ENCODE measurements at regions not wholly inside any gene's neighbourhood (a gene's known extent, or its start where the extent isn't known, plus 50 kb on each side); places are given as distances from the start of the nearest gene placed in this dataset.
"Not testable (repeated sequence)": the region's sequence is repeated elsewhere in the genome, so short reads cannot be mapped to it uniquely, and the experiment has no call there.

DNA sequence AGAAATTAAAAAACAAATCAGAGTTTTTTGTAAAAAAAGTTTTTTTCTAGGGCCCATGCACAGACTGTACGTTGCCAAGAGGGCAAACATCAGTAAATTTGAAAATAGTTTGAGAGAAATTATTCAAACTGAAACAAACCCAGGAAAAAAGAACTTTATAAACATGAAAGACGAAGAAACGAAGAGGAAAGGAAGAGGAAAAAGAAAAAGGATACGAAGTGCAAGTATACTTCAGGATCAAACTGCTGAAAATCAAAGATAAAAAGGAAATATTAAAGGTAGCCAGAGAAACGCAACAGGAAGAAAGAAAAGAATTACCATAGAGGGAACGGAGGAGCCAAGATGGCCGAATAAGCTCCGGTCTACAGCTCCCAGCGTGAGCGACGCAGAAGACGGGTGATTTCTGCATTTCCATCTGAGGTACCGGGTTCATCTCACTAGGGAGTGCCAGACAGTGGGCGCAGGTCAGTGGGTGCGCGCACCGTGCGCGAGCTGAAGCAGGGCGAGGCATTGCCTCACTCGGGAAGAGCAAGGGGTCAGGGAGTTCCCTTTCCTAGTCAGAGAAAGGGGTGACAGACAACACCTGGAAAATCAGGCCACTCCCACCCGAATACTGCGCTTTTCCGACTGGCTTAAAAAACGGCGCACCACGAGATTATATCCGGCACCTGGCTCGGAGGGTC is 94.4 kb upstream of the GAS1 start:
- DNase-seq (ENCODE audit: low read depth in 2 of 2) = not testable (repeated sequence)

DNA sequence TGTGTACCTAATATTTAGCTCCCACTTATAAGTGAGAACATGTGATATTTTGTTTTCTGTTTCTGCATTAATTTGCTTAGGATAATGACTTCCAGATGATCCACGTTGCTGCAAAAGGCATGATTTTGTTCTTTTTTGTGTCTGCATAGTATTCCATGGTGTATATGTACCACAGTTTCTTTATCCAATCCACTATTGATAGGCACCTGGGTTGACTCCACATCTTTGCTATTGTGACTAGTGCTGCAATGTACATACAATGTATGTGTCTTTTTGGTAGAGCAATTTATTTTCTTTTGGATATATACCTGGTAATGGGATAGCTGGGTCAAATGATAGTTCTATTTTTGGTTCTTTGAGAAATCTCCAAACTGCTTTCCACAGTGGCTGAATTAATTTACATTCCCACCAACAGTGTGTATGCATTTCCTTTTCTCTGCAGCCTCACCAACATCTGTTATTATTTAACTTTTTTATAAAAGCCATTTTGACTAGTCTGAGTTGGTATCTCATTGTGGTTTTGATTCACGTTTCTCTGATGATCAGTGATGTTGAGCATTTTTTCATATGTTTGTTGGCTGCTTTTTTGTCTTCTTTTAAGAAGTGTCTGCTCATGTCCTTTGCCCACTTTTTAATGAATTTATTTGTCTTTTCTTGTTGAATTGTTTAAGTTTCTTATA is 102.8 kb upstream of the GAS1 start:
- DNase-seq (ENCODE audit: low read depth in 2 of 2) = not testable (repeated sequence)

DNA sequence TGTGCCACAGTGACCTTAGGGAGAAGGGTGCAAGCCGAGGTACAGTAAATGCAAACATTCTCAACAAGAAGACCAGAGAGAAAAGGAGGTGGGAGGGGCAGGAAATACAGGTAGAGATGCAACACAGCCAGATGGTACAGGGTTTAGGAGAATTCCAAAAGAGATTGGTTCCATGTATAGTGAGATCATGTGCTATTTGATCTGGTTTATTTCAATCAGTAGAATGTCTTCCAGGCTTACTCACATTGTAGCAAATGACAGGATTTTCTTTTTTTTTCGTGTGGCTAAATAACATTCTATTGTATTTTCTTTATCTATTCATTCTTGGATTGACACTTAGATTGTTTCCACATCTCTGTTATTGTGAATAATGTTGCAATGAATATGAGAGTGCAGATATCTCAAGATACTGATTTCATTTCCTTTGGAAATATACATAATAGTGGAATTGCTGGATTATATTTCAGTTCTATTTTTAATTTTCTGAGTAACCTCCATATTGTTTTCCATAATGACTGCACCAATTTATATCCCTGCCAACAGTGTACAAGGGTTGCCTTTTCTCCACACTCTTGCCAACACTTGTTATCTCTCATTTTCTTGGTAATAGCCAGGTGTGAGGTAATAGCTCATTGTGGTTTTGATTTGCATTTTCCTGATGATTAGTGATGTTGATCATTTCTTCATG is 107.8 kb upstream of the GAS1 start:
- no peak for DNase-seq (ENCODE audit: low read depth in 2 of 2)

DNA sequence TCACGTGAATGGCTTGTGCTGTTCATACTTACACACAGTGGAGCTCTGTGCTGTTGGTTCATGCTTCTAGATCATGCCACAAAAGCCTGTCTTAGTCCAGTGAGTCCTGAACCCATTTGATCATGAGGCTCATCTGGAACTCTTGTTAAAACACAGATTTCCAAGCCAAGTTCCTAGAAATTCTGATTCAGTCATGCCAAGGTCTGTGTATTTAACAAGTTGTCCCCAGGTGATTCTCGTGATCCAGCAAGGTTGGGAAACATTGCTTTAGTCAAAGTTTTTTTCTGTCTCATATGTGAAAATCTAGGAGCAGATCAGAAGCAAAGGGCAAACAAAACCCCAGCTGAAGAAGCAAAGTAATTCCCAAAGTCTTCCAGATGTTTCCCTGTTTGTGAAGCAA is 112.5 kb upstream of the GAS1 start:
- DNase-seq (ENCODE audit: low read depth in 2 of 2) = no peak

DNA sequence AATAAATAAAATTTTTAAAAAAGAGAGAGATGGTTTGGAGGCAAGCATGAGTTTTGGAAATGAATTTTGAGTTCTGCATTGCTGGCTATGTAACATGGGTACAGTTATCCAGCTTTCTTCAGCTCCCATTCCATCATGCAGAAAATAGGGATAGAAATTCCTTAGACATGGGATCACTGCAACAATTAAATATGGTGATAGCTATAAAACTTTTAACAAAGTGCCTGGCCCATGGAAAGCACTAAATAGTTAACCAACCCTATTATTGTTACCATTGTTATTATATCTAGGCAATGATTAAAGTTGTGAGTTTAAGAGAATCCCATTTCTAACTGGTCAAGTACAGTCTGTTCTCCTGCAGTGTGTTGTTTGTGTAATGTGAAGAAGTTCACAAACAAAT is 115.4 kb upstream of the GAS1 start:
- no peak for DNase-seq (ENCODE audit: low read depth in 2 of 2)

DNA sequence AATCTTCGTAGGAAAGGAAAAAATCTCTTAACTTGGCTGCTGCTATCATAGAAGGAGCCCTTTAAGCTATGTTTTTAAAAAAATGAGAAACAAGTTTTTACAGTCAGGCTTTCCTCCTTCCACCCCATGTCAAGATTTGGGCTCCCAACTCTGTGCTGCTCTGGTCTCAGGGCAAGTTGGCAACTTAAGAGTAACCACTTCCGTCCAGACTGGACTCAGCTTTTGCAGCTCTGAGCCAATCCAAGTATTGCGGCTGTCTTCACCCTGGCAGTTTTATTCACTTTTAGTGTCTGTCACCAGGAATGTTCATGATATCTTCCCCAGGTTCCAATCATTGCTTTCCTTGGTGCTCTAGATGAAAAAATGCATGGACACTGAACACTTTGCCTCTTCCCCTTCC is 115.9 kb upstream of the GAS1 start:
- DNase-seq (ENCODE audit: low read depth in 2 of 2) = no peak

DNA sequence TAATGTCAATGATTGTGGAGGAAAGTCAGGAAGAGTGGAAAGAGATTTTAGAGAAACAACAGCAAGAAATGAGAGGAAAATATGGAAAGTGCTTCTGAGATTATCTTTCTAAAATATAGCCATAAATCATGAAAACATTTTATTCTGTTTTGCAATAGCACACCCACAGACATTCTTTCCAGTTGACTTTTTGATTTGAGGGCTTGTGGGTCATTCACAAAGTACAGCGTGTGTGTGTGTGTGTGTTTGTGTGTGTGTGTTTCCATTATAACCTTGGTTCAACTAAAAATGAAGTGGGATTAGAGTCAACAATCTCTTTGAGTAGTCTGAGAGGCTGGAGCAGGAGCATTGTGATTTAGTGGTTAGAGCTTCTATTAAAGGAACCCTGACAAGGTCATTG is 116.6 kb upstream of the GAS1 start:
- DNase-seq (ENCODE audit: low read depth in 2 of 2) = no peak

DNA sequence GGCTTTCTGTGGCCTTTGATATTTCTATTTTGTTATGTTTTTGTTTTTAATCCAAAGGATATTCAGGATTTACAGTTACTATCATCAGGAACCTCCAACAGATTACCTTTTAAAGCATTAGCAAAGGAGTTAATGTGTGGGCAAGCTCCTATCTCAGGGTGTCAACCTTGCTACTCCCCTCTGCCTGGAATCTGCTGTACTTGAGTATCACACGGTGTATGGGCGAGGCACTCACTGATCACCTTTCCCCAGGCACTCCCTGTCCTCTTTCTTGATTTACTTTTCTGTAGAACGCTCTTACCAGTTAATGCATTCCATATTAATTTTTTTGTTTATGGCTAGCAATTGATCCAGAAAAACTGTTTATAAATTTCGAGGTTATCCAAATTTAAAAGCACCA is 117.0 kb upstream of the GAS1 start:
- DNase-seq (ENCODE audit: low read depth in 2 of 2) = no peak

DNA sequence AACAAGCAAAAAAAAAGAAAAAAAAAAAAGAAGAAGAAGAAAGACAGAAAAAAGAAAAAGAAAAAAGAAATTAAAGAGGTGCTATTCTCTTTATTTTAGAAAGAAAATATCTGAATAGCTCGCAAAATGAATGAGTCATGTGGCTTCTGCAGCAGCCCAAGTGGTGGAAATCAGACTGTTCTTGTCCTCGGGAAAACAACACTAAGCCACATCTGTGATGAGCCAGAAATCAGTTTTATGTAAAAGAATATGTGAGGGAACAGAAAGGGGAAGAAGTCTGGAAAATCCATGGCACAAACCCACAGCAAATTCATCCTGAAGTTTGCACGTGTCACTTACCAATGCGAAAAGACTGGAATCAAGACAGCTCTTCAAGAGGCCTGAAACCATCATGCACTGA is 118.7 kb upstream of the GAS1 start:
- DNase-seq (ENCODE audit: low read depth in 2 of 2) = no peak

DNA sequence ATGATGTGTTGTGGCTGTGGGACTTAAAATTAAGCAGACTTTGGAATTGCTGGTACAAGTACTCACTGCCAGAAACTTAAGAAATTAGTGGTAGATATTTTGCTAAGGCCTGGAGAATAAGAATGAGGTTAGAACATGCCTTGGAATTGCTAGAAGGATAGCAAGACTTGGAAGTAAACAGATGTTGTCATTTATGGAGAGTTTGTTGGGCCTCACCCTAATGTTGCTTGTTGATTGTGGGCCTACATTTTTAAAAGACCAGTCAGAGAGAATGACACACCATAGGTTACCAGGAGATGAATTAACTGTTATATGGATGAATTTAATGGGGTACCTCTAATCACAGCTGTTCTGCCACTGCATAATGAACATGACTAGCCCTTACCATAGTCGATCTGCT is 120.1 kb upstream of the GAS1 start:
- DNase-seq (ENCODE audit: low read depth in 2 of 2) = no peak

DNA sequence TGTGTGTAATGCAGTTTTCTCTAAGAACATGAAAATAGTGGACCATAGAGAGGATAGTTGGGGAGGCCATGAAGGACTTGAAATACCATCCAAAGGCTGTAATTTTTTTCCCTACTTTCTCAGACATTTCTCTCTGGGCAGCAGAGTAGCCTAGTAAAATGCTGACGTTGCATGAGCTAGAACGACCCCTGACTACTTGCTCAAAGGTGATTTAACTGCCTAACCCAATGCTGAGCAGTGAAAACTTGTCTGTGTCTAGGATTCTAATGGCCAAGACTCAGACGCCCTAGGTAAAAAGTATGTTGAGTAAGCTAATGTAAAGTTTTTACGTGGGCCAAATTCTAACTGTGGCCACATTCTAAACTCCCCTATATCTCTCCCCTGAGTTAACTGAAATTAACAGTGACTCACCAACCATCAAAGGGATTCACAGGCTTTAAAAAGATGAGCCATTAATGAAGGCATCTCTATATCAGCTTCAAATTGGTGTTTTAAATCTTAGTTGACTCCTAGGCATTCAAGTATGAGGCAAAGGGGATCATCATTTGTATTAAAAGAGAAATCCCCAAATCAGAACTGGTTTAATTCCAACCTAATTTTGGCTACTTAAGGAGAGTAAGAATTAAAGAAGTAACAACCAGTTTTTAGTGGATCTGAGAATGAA is 121.0 kb upstream of the GAS1 start:
- DNase-seq (ENCODE audit: low read depth in 2 of 2) = no peak

DNA sequence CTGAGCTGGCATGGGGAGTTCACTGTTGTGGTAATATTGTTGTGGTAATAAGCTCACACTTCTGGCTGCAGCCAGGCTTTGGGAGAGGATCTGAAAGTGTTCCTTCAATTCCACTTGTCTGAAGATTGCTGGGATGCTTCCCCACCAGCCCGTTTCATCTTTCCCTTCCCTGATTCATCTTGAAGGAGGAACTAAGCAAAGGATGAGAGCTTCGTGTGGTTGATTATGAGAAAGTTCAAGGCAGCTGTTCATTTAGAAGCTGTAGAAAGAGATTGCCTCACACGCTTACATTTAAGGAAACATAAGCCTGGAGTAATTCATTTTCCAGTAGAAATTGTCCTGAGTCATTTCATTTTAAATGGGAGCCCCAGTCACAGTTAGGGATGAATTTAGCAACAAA is 122.4 kb upstream of the GAS1 start:
- no peak for DNase-seq (ENCODE audit: low read depth in 2 of 2)

DNA sequence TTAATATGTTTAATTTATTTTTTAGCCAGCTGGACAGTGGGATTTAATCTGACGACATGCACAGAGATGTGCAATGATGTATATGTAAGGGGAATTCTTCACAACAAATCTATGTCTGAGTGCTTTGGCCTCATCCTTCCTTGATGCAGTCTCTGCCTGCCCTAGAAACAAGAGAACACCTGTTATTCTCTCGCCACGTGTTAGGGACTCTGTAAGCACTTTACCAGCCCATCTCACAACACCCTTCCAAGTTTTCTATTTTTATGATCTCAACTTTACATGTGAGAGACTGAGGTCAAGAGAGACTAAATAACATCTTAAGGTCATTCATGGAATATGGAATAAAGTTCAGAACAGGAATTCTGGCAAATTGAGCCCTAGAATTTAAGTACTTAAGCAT is 123.0 kb upstream of the GAS1 start:
- no peak for DNase-seq (ENCODE audit: low read depth in 2 of 2)

DNA sequence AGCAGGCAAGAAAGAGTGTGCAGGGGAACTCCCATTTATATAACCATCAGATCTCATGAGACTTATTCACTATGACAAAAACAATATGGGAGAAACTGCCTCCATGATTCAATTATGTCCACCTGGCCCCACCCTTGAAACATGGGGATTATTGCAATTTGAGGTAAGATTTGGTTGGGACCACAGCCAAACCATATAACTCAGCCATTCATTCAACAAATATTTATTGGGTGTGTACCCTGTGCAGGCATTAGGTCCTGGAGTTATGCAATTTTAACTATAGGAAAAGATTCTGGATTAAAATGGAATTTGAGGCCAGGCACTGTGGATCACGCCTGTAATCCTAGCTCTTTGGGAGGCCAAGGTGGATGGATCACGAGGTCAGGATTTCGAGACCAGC is 124.2 kb upstream of the GAS1 start:
- no peak for DNase-seq (ENCODE audit: low read depth in 2 of 2)

DNA sequence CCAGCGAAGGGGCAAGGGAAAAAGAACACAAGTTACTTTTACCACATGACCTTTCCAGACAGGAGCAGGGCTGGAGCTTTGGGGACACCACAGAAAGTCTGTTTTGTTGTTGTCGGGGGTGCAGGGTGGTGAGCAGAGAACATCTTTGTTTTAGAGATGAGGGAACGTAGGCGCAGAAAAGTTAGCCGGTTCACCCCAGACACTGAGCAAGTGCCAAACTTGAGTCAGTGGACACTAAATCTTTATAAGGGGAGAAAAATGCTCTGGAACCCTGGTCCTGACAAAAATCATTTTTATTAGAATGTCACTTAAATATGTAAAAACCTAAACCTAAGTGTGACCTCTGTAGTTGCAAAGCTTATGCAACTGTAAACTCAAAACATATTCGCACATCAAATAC is 126.4 kb upstream of the GAS1 start:
- DNase-seq (ENCODE audit: low read depth in 2 of 2) = no peak

DNA sequence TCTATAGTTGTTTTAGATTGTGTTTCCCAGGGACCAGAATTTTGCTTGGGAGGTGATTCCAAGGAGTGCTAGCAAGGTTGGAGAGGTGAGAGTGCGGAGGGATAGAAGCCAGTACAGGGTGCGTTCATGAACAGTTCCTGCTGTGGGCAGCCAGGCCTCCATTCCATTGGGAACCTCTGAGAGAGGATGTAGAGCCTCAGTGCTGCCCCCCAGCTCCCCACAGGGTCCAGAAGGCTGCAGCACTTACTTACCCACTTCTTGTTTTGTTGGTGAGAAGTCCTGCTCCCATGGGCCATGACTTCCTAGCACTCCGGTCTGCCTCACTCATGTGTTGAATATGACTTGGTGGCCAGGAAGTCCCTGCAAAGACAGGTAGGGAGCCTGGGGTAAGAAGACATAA is 128.2 kb upstream of the GAS1 start:
- no peak for DNase-seq (ENCODE audit: low read depth in 2 of 2)

DNA sequence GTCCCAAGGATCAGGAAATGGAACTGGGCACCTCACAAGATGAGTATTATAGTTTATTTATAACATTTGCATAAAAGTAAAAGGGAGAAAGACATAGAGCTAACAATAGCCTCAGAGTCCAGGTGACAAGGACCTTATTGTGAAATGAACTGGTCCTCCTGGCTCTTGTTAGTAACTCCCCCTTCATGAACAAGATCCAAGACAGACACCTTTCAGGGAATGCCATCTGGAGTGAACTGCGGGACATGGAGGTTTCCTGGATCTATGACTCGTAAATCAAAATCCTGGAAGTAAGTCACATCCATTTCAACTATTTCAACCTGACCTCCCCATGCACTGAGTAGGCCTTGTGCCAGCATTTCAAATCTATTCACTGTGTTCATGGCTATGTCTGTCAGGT is 129.5 kb upstream of the GAS1 start:
- no peak for DNase-seq (ENCODE audit: low read depth in 2 of 2)

DNA sequence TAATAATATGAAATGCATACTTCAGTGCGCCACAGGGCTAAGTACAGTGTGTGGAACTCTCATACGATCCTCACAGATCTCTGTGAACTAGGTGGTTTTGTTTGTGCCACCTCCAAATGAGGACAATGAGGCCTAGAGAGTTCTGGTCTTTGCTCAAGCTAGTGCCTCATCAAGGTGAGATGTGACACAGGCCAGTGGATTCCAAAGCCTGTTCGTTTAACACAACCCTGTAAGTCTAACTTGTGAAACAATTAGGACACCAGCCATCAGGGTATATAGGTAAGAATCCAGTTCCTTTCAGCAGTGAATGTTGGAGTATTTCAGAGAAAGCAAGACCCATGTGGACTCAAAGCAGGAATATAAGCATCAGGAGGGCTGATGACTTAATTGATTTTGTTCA is 130.7 kb upstream of the GAS1 start:
- DNase-seq (ENCODE audit: low read depth in 2 of 2) = no peak

DNA sequence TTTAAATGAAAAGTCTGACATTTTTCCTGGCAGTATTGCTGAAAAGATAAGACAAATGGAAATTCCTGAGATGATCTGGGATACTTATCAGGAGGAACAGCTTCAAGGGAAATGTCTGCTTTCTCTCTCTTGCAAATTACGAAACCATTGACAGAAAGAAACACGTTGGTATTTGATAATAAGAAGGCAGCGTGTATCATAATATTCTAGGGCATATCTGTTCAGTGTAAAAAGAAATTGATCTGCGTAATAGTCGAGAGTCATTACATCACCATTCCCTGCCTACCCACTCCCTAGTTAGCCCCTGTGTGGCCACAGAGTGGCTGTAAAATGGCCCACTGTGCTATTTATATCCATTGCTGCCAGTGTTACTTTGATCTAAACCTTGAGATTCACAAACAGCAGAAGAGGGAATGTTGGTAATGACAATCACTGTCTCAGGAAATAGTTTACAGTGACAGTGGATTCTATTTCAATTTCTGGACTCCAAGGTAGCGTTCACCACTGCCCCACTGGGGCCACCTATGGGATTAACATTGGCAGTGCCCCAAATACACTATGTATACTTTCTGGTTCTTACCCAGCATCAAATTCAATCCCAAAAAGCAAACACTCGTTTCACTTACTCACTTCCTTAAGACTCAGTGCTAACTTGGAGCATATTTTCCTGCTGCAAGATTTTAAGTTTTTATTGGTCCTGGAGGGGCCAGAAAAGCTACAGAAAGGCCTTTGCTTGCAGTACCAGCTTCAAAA is 133.4 kb upstream of the GAS1 start:
- no peak for DNase-seq (ENCODE audit: low read depth in 2 of 2)

DNA sequence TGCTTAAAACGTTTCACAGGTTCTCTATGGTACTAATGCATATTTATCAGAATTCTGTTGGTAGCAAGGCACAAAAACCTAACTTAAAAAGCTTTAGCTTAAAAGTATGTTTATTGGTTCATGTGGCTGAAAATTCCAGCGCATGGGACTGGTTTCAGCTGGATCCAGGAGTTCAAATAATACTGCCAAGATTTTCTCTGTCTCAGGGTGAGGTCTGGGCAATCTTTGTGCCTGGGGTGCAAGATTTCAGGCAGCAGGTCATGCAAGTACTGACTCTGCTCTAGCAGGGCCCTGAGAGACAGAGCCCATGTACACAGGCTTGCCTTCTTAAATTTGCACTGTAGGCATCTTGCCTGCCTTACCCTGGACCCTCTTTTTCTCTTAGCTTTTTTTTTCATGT is 134.2 kb upstream of the GAS1 start:
- no peak for DNase-seq (ENCODE audit: low read depth in 2 of 2)

DNA sequence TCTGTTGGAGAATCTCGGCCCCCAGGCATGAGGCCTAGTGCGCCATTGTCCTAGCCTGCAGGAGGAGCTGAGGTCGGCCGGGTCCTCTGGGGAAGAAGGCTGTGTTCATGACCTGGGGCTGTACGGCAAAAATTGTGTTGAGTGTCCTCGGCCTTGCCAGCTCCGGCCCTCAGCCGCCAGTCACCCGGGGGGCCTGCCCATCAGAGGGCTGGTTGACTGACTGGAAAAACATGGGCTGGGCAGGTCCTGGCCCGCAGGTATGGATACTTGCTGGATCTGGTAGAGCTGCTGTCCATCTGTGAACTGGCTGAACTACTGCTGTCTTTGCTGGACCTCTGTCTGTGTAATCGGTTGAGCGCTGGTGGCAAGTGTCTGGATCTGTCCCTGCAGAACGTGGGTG is 136.7 kb upstream of the GAS1 start:
- no peak for DNase-seq (ENCODE audit: low read depth in 2 of 2)

DNA sequence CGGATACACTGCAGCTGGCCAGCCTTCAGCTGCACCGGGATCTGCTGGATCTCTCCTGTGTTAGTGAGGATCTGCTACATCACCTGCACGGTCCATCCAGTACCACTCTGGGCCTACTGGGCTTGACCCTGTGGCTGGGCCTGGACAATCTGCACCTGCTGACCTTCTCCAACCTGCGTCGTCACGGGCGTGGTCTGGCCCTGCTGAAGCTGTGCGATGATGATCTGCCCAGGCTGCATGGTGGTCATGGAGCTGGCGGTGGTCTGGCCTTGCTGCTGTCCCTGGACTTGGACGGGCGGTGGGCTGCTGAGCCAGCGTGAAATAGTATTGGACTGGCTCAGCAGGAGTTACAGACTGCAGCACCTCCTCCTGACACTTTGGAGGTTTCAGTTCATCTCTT is 137.1 kb upstream of the GAS1 start:
- no peak for DNase-seq (ENCODE audit: low read depth in 2 of 2)

Measured in stimulated activated CD4-positive, alpha-beta T cell treated with anti-CD3 and anti-CD28 coated beads, Interleukin-1b, Interleukin-23, amount 100 ng/mL, for 4 hours (primary cell).